ENCODE measurements at regions not wholly inside any gene's neighbourhood (a gene's known extent, or its start where the extent isn't known, plus 50 kb on each side); places are given as distances from the start of the nearest gene placed in this dataset.

DNA sequence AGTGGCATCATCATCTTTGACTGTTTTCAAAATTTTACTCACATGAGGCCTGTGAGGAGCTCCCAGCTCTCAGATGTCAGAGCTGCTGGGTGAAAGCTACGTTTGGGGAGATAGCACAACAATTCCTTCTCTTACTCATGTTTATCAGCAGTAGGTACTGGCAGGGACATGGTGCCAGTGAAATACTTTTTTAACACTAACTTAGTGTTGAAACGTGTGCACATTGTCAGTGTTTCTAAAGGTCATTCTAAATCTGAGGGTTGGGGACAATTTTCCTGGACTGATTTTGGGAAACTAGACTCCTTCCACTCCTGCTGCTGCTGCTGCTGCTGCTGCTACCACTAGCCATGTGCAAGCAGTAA is 487.4 kb downstream of the PDCD6IP start:
- TF ChIP-seq, protein P1, sequence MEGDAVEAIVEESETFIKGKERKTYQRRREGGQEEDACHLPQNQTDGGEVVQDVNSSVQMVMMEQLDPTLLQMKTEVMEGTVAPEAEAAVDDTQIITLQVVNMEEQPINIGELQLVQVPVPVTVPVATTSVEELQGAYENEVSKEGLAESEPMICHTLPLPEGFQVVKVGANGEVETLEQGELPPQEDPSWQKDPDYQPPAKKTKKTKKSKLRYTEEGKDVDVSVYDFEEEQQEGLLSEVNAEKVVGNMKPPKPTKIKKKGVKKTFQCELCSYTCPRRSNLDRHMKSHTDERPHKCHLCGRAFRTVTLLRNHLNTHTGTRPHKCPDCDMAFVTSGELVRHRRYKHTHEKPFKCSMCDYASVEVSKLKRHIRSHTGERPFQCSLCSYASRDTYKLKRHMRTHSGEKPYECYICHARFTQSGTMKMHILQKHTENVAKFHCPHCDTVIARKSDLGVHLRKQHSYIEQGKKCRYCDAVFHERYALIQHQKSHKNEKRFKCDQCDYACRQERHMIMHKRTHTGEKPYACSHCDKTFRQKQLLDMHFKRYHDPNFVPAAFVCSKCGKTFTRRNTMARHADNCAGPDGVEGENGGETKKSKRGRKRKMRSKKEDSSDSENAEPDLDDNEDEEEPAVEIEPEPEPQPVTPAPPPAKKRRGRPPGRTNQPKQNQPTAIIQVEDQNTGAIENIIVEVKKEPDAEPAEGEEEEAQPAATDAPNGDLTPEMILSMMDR (IDR thresholded peaks at IDR 0.05) = no peak
- TF ChIP-seq POLR2A (IDR thresholded peaks at IDR 0.05) = no peak
